SU-DHL-6 (cell line): ENCODE measurements at regions not wholly inside any gene's neighbourhood (a gene's known extent, or its start where the extent isn't known, plus 50 kb on each side); places are given as distances from the start of the nearest gene placed in this dataset.

Experiments
- H2AFZ ChIP-seq: fragments of 200-600 bp; sonication (generic); 2 replicates; pipeline ENCODE4 v1.6.1; 2014; ENCODE audit warnings: low read depth, mild to moderate bottlenecking, moderate library complexity, mixed read lengths, antibody characterized with exemption, low read length; ENCODE audit not compliant: severe bottlenecking
- H3F3A ChIP-seq: fragments of 200-600 bp; shearing (Covaris generic); 2 replicates; pipeline ENCODE4 v1.6.0; 2016; ENCODE audit warnings: antibody characterized with exemption, mild to moderate bottlenecking; ENCODE audit not compliant: insufficient read depth
- H3K27ac ChIP-seq: fragments of 200-600 bp; sonication (generic); 2 replicates; pipeline ENCODE4 v1.5.1; 2016; ENCODE audit warnings: low read depth, mild to moderate bottlenecking, low read length, moderate library complexity, mixed read lengths
- H3K27me3 ChIP-seq: fragments of 200-600 bp; sonication (generic), shearing (Covaris generic); 2 replicates; pipeline ENCODE4 v1.6.0; 2014; ENCODE audit warnings: mild to moderate bottlenecking, low read length
- H3K36me3 ChIP-seq: fragments of 200-600 bp; sonication (generic); 2 replicates; pipeline ENCODE4 v1.6.1; 2014; ENCODE audit warnings: mild to moderate bottlenecking, low read length, mixed read lengths
- H3K4me2 ChIP-seq: fragments of 300-600, 200-600 bp; shearing (Covaris generic), sonication (generic); 2 replicates; pipeline ENCODE4 v1.6.0; 2014; ENCODE audit warnings: low read length, low read depth, mild to moderate bottlenecking; ENCODE audit not compliant: poor library complexity, severe bottlenecking
- H3K4me3 ChIP-seq: fragments of 200-600 bp; sonication (generic); 2 replicates; pipeline ENCODE4 v1.5.1; 2014; ENCODE audit warnings: antibody characterized with exemption, low read length, mild to moderate bottlenecking, mixed read lengths; ENCODE audit not compliant: insufficient read depth, poor library complexity, severe bottlenecking
- H3K79me2 ChIP-seq: fragments of 200-600 bp; sonication (generic); 2 replicates; pipeline ENCODE4 v1.6.1; 2014; ENCODE audit warnings: mild to moderate bottlenecking, low read length, moderate library complexity; ENCODE audit not compliant: insufficient read depth
- H3K9ac ChIP-seq: fragments of 200-600 bp; sonication (generic); 2 replicates; pipeline ENCODE4 v1.7.0; 2014; ENCODE audit warnings: mild to moderate bottlenecking, low read length
- H3K9me2 ChIP-seq: fragments of 200-600 bp; sonication (generic); replicated peaks from 2 replicates; pipeline ENCODE4 v1.6.1; 2014; ENCODE audit warnings: low read length; ENCODE audit not compliant: insufficient read depth
- H3K9me3 ChIP-seq: fragments of 200-600 bp; sonication (generic); 2 replicates; pipeline ENCODE4 v1.6.1; 2014; ENCODE audit warnings: low read length, mixed read lengths; ENCODE audit not compliant: insufficient read depth
- H4K20me1 ChIP-seq: fragments of 200-600 bp; sonication (generic); 2 replicates; pipeline ENCODE4 v1.6.1; 2014; ENCODE audit warnings: low read depth, mild to moderate bottlenecking, antibody characterized with exemption, low read length, moderate library complexity, mixed read lengths
- EZH2phosphoT487 ChIP-seq: fragments of 200-600 bp; sonication (generic), shearing (Covaris generic); conservative IDR thresholded peaks from 2 replicates; pipeline ENCODE4 v1.6.1; 2018; ENCODE audit warnings: mild to moderate bottlenecking, antibody characterized with exemption, low read length, moderate library complexity, mixed read lengths
- TF ChIP-seq, protein P1 (sequence below): fragments of 200-600 bp; sonication (generic); IDR thresholded peaks from one replicate; pipeline ENCODE4 v1.5.1; 2017; ENCODE audit warnings: antibody characterized with exemption, mild to moderate bottlenecking, low read length, moderate library complexity; ENCODE audit not compliant: insufficient read depth, poor library complexity, severe bottlenecking

DNA sequence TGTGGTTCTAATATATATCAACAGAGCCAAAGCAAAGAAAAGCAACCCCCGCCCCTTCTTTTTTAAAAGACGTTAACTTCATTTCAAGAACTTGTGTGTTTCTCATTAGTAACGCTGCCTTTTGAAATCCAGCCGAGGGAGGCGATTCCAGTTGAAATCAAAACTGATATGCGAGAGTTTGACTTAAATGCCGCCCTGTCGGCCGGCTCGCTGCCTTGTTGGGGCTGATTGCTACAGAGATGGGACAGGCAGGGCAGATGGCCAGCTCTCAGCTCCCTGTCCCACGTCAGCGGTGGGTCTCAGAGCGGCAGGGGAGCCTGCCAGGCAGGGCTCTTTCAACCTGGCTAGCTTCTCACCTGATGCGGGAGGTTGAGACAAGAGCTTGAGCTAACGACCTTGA is 51.9 kb upstream of the ALX4 start:
- Histone ChIP-seq H3K27me3 (no peaks in the 10 kb centered on the region), H3K9me2 (no peaks in the 10 kb centered on the region), H3K9me3 (no peaks in the 10 kb centered on the region), H3K27ac (no peak overlapping the region), H3K9ac (no peak overlapping the region), H3K36me3 (no peaks in the 10 kb centered on the region), H3K4me2 (no peak overlapping the region), H3K79me2 (no peaks in the 10 kb centered on the region), H4K20me1 (no peaks in the 10 kb centered on the region), H2AFZ (no peak overlapping the region), H3K4me3 (no peak overlapping the region), H3F3A (no peaks in the 10 kb centered on the region)
- no peak for TF ChIP-seq EZH2phosphoT487
- TF ChIP-seq, protein P1, sequence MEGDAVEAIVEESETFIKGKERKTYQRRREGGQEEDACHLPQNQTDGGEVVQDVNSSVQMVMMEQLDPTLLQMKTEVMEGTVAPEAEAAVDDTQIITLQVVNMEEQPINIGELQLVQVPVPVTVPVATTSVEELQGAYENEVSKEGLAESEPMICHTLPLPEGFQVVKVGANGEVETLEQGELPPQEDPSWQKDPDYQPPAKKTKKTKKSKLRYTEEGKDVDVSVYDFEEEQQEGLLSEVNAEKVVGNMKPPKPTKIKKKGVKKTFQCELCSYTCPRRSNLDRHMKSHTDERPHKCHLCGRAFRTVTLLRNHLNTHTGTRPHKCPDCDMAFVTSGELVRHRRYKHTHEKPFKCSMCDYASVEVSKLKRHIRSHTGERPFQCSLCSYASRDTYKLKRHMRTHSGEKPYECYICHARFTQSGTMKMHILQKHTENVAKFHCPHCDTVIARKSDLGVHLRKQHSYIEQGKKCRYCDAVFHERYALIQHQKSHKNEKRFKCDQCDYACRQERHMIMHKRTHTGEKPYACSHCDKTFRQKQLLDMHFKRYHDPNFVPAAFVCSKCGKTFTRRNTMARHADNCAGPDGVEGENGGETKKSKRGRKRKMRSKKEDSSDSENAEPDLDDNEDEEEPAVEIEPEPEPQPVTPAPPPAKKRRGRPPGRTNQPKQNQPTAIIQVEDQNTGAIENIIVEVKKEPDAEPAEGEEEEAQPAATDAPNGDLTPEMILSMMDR: no peak

GRCh38 chr11:44363116-44363515 is 53.2 kb upstream of the ALX4 start:
- TF ChIP-seq, protein P1: no peak
- no peak for TF ChIP-seq EZH2phosphoT487

GRCh38 chr11:44364596-44364995 is 54.7 kb upstream of the ALX4 start:
- H3K4me2 ChIP-seq: no peak overlapping the region
- H3F3A ChIP-seq: no peaks in the 10 kb centered on the region
- H3K79me2 ChIP-seq: no peaks in the 10 kb centered on the region
- H3K9me3 ChIP-seq: no peaks in the 10 kb centered on the region
- TF ChIP-seq, protein P1: no peak
- TF ChIP-seq EZH2phosphoT487: no peak
- no peaks in the 10 kb centered on the region for H4K20me1 ChIP-seq
- H3K27me3 ChIP-seq: no peaks in the 10 kb centered on the region
- H3K27ac ChIP-seq: no peak overlapping the region
- no peaks in the 10 kb centered on the region for H3K9me2 ChIP-seq
- H3K36me3 ChIP-seq: no peaks in the 10 kb centered on the region
- H2AFZ ChIP-seq: no peak overlapping the region
- no peak overlapping the region for H3K4me3 ChIP-seq
- no peak overlapping the region for H3K9ac ChIP-seq

More at GRCh38 chr11:44363116-44363515, 53.2 kb upstream of the ALX4 start:
- no peak overlapping the region for H3K27ac ChIP-seq
- no peak overlapping the region for H2AFZ ChIP-seq
- H3K36me3 ChIP-seq: no peaks in the 10 kb centered on the region
- no peaks in the 10 kb centered on the region for H3K27me3 ChIP-seq
- H3K9me2 ChIP-seq: no peaks in the 10 kb centered on the region
- H3K9ac ChIP-seq: no peak overlapping the region
- no peaks in the 10 kb centered on the region for H3K9me3 ChIP-seq
- no peaks in the 10 kb centered on the region for H3K79me2 ChIP-seq
- no peaks in the 10 kb centered on the region for H3F3A ChIP-seq
- no peak overlapping the region for H3K4me2 ChIP-seq
- H4K20me1 ChIP-seq: no peaks in the 10 kb centered on the region
- H3K4me3 ChIP-seq: no peak overlapping the region

DNA sequence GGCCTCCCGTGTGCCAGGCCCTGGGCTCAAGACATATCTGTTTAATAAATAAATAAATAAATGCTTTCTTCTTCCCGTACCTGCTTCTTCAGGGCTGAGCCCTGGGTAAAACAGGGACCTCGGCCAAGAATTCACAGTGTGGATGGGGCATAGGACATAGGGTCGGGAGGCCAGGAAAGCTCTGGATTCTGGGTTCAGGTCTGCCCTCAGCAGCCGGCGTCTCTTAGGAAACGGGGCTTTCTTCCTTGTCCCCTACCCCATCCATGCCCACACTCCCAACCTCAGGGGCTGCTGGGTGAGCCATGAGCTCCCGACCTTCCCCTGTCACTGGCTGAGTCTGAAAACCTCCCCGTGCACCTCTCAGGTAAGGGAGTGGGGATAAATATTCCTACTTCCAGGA is 55.7 kb upstream of the ALX4 start:
- H3K9me2 ChIP-seq: no peaks in the 10 kb centered on the region
- H3K79me2 ChIP-seq: no peaks in the 10 kb centered on the region
- no peak overlapping the region for H3K4me3 ChIP-seq
- H3K27me3 ChIP-seq: no peaks in the 10 kb centered on the region
- no peak overlapping the region for H3K4me2 ChIP-seq
- H3K9me3 ChIP-seq: no peaks in the 10 kb centered on the region
- H3F3A ChIP-seq: no peaks in the 10 kb centered on the region
- H3K36me3 ChIP-seq: no peaks in the 10 kb centered on the region
- no peak for TF ChIP-seq EZH2phosphoT487
- TF ChIP-seq, protein P1: no peak
- H4K20me1 ChIP-seq: no peaks in the 10 kb centered on the region
- H2AFZ ChIP-seq: no peak overlapping the region
- H3K9ac ChIP-seq: no peak overlapping the region
- H3K27ac ChIP-seq: no peak overlapping the region
